ENCODE measurements at regions not wholly inside any gene's neighbourhood (a gene's known extent, or its start where the extent isn't known, plus 50 kb on each side); places are given as distances from the start of the nearest gene placed in this dataset.

GRCh38 chr1:217021400-217021799, 298.2 kb upstream of the ESRRG start:
- TF ChIP-seq STAG1 (CRISPR knock-in tag; IDR thresholded peaks at IDR 0.05; ENCODE audit: borderline replicate concordance): no peak
- TF ChIP-seq TAF1 (IDR thresholded peaks at IDR 0.05; ENCODE audit: control insufficient read depth, extremely low read depth, insufficient read depth, low read length, severe bottlenecking): no peak
- TF ChIP-seq KLF13 (tag; IDR thresholded peaks at IDR 0.05; ENCODE audit: borderline replicate concordance, low read depth): no peak
- no peak for TF ChIP-seq CTCF (IDR thresholded peaks at IDR 0.05 in 2 of 3, conservative IDR thresholded peaks at IDR 0.05 in 1 of 3; ENCODE audit: insufficient read depth in 2 of 3, low read depth in 1 of 3, low read length in 3 of 3)
